GM12891 (cell line): ENCODE measurements at regions not wholly inside any gene's neighbourhood (a gene's known extent, or its start where the extent isn't known, plus 50 kb on each side); places are given as distances from the start of the nearest gene placed in this dataset.

Experiments used
- POLR2A ChIP-seq: IDR thresholded peaks from 2 replicates; pipeline ENCODE4 v1.6.1; 2011; ENCODE audit warnings: low read depth, low read length, control low read depth
- POLR2AphosphoS5 ChIP-seq: IDR thresholded peaks from 2 replicates; pipeline ENCODE4 v1.6.1; 2011; ENCODE audit warnings: low read depth, low read length, control low read depth
- SPI1 ChIP-seq: IDR thresholded peaks from 2 replicates; pipeline ENCODE4 v1.6.1; 2011; ENCODE audit warnings: low read depth, low read length, control low read depth
- TAF1 ChIP-seq: IDR thresholded peaks from 2 replicates; pipeline ENCODE4 v1.6.1; 2011; ENCODE audit warnings: low read depth, low read length, control low read depth

GRCh38 chr5:52360985-52361384 is 426.7 kb upstream of the ITGA1 start:
- TF ChIP-seq POLR2AphosphoS5 (no peak), POLR2A (no peak), TAF1 (no peak), SPI1 (no peak)
